ENCODE measurements at regions not wholly inside any gene's neighbourhood (a gene's known extent, or its start where the extent isn't known, plus 50 kb on each side); places are given as distances from the start of the nearest gene placed in this dataset.

- peaks cover 11% of the 10 kb centered on the region for H3K4me1 Mint-ChIP-seq
- no peaks in the 10 kb centered on the region for H3F3A ChIP-seq (replicated peaks; ENCODE audit: low read depth)
- no peak overlapping the region for H3K4me2 ChIP-seq
- DNase-seq (ENCODE audit: low spot score) (peak; percentile 41), ATAC-seq (peak; percentile 40; the same call in 1 of the 3 replicates)
- peaks cover 10% of the 10 kb centered on the region; the same call in 1 of the 2 replicates for H3K4me1 ChIP-seq (ENCODE audit: insufficient read depth)
- no peaks in the 10 kb centered on the region for H3K27me3 Mint-ChIP-seq (ENCODE audit: insufficient read depth, low read depth, poor library complexity)
- TF ChIP-seq ZNF331 (CRISPR knock-in tag; IDR thresholded peaks at IDR 0.05; ENCODE audit: low read depth) (no peak), EZH2phosphoT487 (IDR thresholded peaks at IDR 0.05; ENCODE audit: unreplicated experiment) (no peak)
- TF ChIP-seq, protein P1, sequence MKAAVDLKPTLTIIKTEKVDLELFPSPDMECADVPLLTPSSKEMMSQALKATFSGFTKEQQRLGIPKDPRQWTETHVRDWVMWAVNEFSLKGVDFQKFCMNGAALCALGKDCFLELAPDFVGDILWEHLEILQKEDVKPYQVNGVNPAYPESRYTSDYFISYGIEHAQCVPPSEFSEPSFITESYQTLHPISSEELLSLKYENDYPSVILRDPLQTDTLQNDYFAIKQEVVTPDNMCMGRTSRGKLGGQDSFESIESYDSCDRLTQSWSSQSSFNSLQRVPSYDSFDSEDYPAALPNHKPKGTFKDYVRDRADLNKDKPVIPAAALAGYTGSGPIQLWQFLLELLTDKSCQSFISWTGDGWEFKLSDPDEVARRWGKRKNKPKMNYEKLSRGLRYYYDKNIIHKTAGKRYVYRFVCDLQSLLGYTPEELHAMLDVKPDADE (IDR thresholded peaks at IDR 0.05) = no peak
- no peaks in the 10 kb centered on the region for H3K9me2 ChIP-seq (ENCODE audit: insufficient read depth)
- peak overlapping the region; percentile 35; the same call in 1 of the 2 replicates for H3K27ac ChIP-seq (ENCODE audit: low read depth)
- H3K9me3 Mint-ChIP-seq = no peaks in the 10 kb centered on the region
- H2AFZ ChIP-seq = peak overlapping the region; percentile 93
- H3K36me3 ChIP-seq (ENCODE audit: insufficient read depth) = no peaks in the 10 kb centered on the region
- H3K79me2 ChIP-seq (replicated peaks; ENCODE audit: insufficient read depth) = no peaks in the 10 kb centered on the region
- H3K27ac Mint-ChIP-seq = peak overlapping the region; percentile 75
- H4K20me1 ChIP-seq (replicated peaks; ENCODE audit: insufficient read depth) = no peaks in the 10 kb centered on the region
- no peak overlapping the region for H3K4me3 ChIP-seq
- no peak overlapping the region for H3K4me3 Mint-ChIP-seq
- no peaks in the 10 kb centered on the region for H3K27me3 ChIP-seq (ENCODE audit: insufficient read depth)
- H3K36me3 Mint-ChIP-seq (ENCODE audit: low read depth) = no peaks in the 10 kb centered on the region
Measured at GRCh38 chr20:8073024-8073832, 53.7 kb upstream of the TMX4 start.

GRCh38 chr20:8074931-8075330 lies 55.4 kb upstream of the TMX4 start:
- H3K27me3 ChIP-seq (ENCODE audit: insufficient read depth) = no peaks in the 10 kb centered on the region
- H3K4me2 ChIP-seq = no peak overlapping the region
- H3K4me1 ChIP-seq (ENCODE audit: insufficient read depth) = peaks cover 10% of the 10 kb centered on the region; the same call in 1 of the 2 replicates
- H3K9me2 ChIP-seq (ENCODE audit: insufficient read depth) = no peaks in the 10 kb centered on the region
- H2AFZ ChIP-seq = no peak overlapping the region
- no peaks in the 10 kb centered on the region for H3K36me3 ChIP-seq (ENCODE audit: insufficient read depth)
- H3K27ac ChIP-seq (ENCODE audit: low read depth) = no peak overlapping the region
- H3K4me3 ChIP-seq = no peak overlapping the region
- Mint-ChIP-seq H3K9me3 (no peaks in the 10 kb centered on the region), H3K27ac (no peak overlapping the region), H3K4me3 (no peak overlapping the region), H3K27me3 (ENCODE audit: insufficient read depth, low read depth, poor library complexity) (no peaks in the 10 kb centered on the region), H3K36me3 (ENCODE audit: low read depth) (no peaks in the 10 kb centered on the region), H3K4me1 (peaks cover 11% of the 10 kb centered on the region)
- H3F3A ChIP-seq (replicated peaks; ENCODE audit: low read depth) = no peaks in the 10 kb centered on the region
- H4K20me1 ChIP-seq (replicated peaks; ENCODE audit: insufficient read depth) = no peaks in the 10 kb centered on the region
- no peak for ATAC-seq
- no peaks in the 10 kb centered on the region for H3K79me2 ChIP-seq (replicated peaks; ENCODE audit: insufficient read depth)
- DNase-seq (ENCODE audit: low spot score) = no peak
- TF ChIP-seq EZH2 (IDR thresholded peaks at IDR 0.05; ENCODE audit: low read depth, unreplicated experiment) (no peak), ZNF331 (CRISPR knock-in tag; IDR thresholded peaks at IDR 0.05; ENCODE audit: low read depth) (no peak), NANOG (IDR thresholded peaks at IDR 0.05; ENCODE audit: borderline replicate concordance) (no peak), ZNF114 (CRISPR knock-in tag; IDR thresholded peaks at IDR 0.05) (no peak), STAT1 (IDR thresholded peaks at IDR 0.05; ENCODE audit: unreplicated experiment) (no peak), CREB1 (CRISPR knock-in tag; IDR thresholded peaks at IDR 0.05; ENCODE audit: low read depth) (no peak), JUNB (IDR thresholded peaks at IDR 0.05; ENCODE audit: unreplicated experiment) (no peak)
- TF ChIP-seq, protein P2, sequence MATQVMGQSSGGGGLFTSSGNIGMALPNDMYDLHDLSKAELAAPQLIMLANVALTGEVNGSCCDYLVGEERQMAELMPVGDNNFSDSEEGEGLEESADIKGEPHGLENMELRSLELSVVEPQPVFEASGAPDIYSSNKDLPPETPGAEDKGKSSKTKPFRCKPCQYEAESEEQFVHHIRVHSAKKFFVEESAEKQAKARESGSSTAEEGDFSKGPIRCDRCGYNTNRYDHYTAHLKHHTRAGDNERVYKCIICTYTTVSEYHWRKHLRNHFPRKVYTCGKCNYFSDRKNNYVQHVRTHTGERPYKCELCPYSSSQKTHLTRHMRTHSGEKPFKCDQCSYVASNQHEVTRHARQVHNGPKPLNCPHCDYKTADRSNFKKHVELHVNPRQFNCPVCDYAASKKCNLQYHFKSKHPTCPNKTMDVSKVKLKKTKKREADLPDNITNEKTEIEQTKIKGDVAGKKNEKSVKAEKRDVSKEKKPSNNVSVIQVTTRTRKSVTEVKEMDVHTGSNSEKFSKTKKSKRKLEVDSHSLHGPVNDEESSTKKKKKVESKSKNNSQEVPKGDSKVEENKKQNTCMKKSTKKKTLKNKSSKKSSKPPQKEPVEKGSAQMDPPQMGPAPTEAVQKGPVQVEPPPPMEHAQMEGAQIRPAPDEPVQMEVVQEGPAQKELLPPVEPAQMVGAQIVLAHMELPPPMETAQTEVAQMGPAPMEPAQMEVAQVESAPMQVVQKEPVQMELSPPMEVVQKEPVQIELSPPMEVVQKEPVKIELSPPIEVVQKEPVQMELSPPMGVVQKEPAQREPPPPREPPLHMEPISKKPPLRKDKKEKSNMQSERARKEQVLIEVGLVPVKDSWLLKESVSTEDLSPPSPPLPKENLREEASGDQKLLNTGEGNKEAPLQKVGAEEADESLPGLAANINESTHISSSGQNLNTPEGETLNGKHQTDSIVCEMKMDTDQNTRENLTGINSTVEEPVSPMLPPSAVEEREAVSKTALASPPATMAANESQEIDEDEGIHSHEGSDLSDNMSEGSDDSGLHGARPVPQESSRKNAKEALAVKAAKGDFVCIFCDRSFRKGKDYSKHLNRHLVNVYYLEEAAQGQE (IDR thresholded peaks at IDR 0.05; ENCODE audit: unreplicated experiment) = no peak
- TF ChIP-seq, protein P1 (IDR thresholded peaks at IDR 0.05) = no peak

Data from GM23338 (cell line).